ENCODE measurements at regions not wholly inside any gene's neighbourhood (a gene's known extent, or its start where the extent isn't known, plus 50 kb on each side); places are given as distances from the start of the nearest gene placed in this dataset.

DNA sequence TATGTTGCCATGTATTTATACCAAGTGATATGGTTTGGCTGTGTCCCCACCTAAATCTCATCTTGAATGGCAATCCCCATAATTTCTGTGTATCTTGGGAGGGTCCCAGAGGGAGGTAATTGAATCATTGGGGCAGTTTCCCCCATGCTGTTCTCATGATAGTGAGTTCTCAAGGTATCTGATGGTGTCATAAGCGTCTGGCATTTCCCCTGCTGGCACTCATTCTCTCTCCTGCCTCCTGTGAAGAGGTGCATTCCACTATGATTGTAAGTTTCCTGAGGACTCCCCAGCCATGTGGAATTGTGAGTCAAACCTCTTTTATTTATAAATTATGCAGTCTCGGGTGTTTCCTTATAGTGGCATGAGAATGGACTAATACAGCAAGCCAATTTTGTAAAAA lies 140.8 kb upstream of the ADAMTSL1 start:
- DNase-seq (no peak), ATAC-seq (no peak)
- intact Hi-C loops (cut with DNase I), result no loop called here
- no peaks in the 10 kb centered on the region for H3K36me3 ChIP-seq
- H3K9me3 ChIP-seq, result no peaks in the 10 kb centered on the region
- no peak for TF ChIP-seq CTCF (IDR thresholded peaks at IDR 0.05)
- H3K27me3 ChIP-seq, result no peaks in the 10 kb centered on the region
- 57 to 61% methylated on average over 2 of the region's 2 CpGs for WGBS, 2 donors
- no peak overlapping the region for H3K27ac ChIP-seq
- no peak overlapping the region for H3K4me3 ChIP-seq
- H3K4me1 ChIP-seq, result peaks cover 0 to 34% (median 5%) of the 10 kb centered on the region in 9 donors

GRCh38 chr9:18335825-18336224 lies 138.1 kb upstream of the ADAMTSL1 start:
- Histone ChIP-seq H3K9me3 (peaks cover 0 to 6% (median 0%) of the 10 kb centered on the region in 11 donors), H3K4me1 (peaks cover 0 to 31% (median 5%) of the 10 kb centered on the region in 9 donors), H3K36me3 (no peaks in the 10 kb centered on the region), H3K27ac (no peak overlapping the region), H3K27me3 (no peaks in the 10 kb centered on the region), H3K4me3 (no peak overlapping the region)
- 99 to 100% methylated on average over 1 of the region's 1 CpG for WGBS, 2 donors
- TF ChIP-seq CTCF (IDR thresholded peaks at IDR 0.05), result no peak
- intact Hi-C loops (cut with DNase I), result no loop called here
- ATAC-seq, result no peak
- DNase-seq, result no peak

DNA sequence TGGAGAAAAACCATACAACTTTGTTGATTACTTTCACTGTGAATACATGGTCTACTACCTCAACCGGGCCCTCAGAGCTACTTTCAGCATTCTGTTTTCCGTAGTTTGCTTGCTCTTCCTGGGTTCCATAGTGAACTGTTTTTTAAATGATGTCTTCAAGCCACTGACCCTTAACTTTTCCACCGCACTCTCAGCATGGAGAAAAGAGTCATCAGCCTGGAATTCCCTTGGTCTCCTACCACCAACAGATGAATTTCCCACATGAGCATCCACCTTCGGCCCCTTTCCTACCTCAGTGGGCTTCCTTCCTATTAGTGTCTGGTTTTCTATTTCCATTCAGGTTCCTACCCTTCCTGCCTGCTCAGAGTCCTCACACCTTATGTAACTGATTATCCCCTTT lies 135.9 kb upstream of the ADAMTSL1 start:
- TF ChIP-seq CTCF (IDR thresholded peaks at IDR 0.05), result no peak
- Histone ChIP-seq H3K27ac (no peak overlapping the region), H3K4me1 (peaks cover 0 to 13% (median 0%) of the 10 kb centered on the region in 9 donors), H3K36me3 (no peaks in the 10 kb centered on the region), H3K9me3 (peaks cover 0 to 6% (median 0%) of the 10 kb centered on the region in 11 donors), H3K27me3 (no peaks in the 10 kb centered on the region), H3K4me3 (no peak overlapping the region)
- 85 to 89% methylated on average over 4 of the region's 4 CpGs for WGBS, 2 donors
- DNase-seq (no peak), ATAC-seq (no peak)
- intact Hi-C loops (cut with DNase I), result no loop called here

DNA sequence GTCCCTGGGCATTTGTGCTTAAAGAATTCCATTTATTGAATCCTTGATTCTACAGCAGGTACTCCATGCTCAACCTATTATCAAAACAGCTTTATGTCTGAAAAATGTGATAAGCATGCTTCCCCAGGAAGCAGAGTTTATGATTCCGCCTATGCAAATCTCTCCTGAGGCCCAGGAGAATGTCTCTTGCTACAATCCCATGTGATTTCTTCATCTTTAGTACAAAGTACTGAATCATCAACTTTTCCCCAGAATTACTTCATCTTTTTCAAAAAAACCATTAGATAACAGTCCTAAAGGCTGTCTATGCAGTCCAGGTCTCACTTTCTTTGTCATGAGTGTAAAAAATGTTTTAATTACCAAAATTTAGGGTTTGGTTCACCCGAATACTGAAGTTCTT lies 130.2 kb upstream of the ADAMTSL1 start:
- H3K27me3 ChIP-seq, result no peaks in the 10 kb centered on the region
- intact Hi-C loops (cut with DNase I), result loop anchor here in 1 of 10 donors (5.0 kb wide), 1 partner anchor 41 kb away; no protein-coding TSS in a partner anchor
- 91 to 92% methylated on average over 2 of the region's 2 CpGs for whole genome bisulfite sequencing, 2 donors
- H3K27ac ChIP-seq, result no peak overlapping the region
- no peak overlapping the region for H3K4me3 ChIP-seq
- H3K9me3 ChIP-seq, result peaks cover 0 to 6% (median 0%) of the 10 kb centered on the region in 11 donors
- TF ChIP-seq CTCF (IDR thresholded peaks at IDR 0.05), result no peak
- ATAC-seq (no peak), DNase-seq (no peak)
- H3K4me1 ChIP-seq, result peaks cover 0 to 10% (median 5%) of the 10 kb centered on the region in 9 donors
- no peaks in the 10 kb centered on the region for H3K36me3 ChIP-seq
